ENCODE measurements at regions not wholly inside any gene's neighbourhood (a gene's known extent, or its start where the extent isn't known, plus 50 kb on each side); places are given as distances from the start of the nearest gene placed in this dataset.
A peak's percentile ranks its signal among the peaks of the same experiment; 100 is the strongest.

DNA sequence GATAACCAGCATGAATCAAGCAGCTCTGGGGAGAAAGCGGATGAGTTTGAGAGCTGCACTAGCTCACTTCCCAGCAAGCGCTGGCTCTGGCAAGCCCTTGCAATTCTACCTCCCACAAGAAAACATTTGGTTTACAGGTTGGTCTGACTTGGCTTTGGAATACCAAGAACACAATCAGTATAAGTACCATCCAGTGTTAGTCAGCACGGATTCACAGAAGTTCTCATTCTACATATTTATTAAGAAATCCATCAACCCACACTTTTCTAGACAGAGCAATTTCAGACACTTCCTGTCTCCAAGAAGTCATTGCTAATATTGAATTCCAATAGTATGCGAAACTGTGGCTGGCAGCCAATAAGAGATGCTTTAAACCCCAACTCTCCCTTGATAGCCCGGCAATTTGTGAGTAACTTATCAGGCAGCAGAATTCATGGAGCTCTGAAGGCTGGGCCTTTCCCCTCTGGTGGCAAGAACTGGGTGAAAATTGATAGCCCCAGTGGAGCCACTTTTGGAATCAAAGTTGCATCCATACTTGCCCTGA is 59.4 kb upstream of the WASF3 start:
- Histone ChIP-seq H2AFZ (ENCODE audit: low read depth) (peak overlapping the region; percentile 19; the same call in 1 of the 2 replicates), H3K9ac (peak overlapping the region; percentile 14; the same call in 1 of the 2 replicates), H3K27me3 (ENCODE audit: insufficient read depth) (no peaks in the 10 kb centered on the region), H3K4me3 (ENCODE audit: low read depth in 2 of 2, low read length in 1 of 2) (0 out of 4 replicates have a peak overlapping the region, but pooled peaks of 1 of the 2 experiments have one; percentile 17), H3K36me3 (replicated peaks in 1 of 2; ENCODE audit: control insufficient read depth in 1 of 2, insufficient read depth in 2 of 2, low read length in 1 of 2) (no peaks in the 10 kb centered on the region), H3K79me2 (ENCODE audit: insufficient read depth) (no peaks in the 10 kb centered on the region), H3K9me3 (no peaks in the 10 kb centered on the region), H4K20me1 (ENCODE audit: insufficient read depth) (no peaks in the 10 kb centered on the region), H3K27ac (ENCODE audit: low read depth in 2 of 2, low read length in 1 of 2) (peak overlapping the region; percentile 47 to 77; a peak in 3 of 4 replicates), H3F3A (replicated peaks; ENCODE audit: insufficient read depth) (peaks cover 31% of the 10 kb centered on the region), H3K4me1 (ENCODE audit: control insufficient read depth in 1 of 2, insufficient read depth in 2 of 2, low read depth in 1 of 2, low read length in 1 of 2) (peaks cover 10 to 30% of the 10 kb centered on the region in 2 experiments; a peak in 3 of 4 replicates), H3K9me2 (no peaks in the 10 kb centered on the region), H3K4me2 (peak overlapping the region; percentile 69)
- no peak for DNase-seq
- ChIA-PET POLR2A (no interaction called here), CTCF (interaction anchor here (0.6 to 6.1 kb wide), 10 partner anchors 11 to 336 kb away, joined by 3 to 105 read pairs (median 9); no protein-coding TSS in a partner anchor)
- 16% methylated on average over 4 of the region's 5 CpGs for WGBS (ENCODE audit: low lambda C conversion rate)
- no peak for TF ChIP-seq MEF2A (IDR thresholded peaks at IDR 0.05; ENCODE audit: borderline replicate concordance, low read depth)
- no peak; the same call in 1 of the 2 replicates for TF ChIP-seq GABPA (IDR thresholded peaks at IDR 0.05; ENCODE audit: low read depth)
- TF ChIP-seq YY1 (IDR thresholded peaks at IDR 0.05; ENCODE audit: low read depth) = no peak
- peak; percentile 90; the same call in 1 of the 2 replicates for TF ChIP-seq TEAD4 (IDR thresholded peaks at IDR 0.05; ENCODE audit: borderline replicate concordance, insufficient read depth)
- TF ChIP-seq TAF1 (IDR thresholded peaks at IDR 0.05; ENCODE audit: borderline replicate concordance, low read depth, low read length) = no peak
- TF ChIP-seq MAX (IDR thresholded peaks at IDR 0.05; ENCODE audit: low read depth) = peak; percentile 41; the same call in 1 of the 2 replicates
- no peak for TF ChIP-seq CHD2 (IDR thresholded peaks at IDR 0.05; ENCODE audit: low read length, partially characterized antibody)
- TF ChIP-seq EZH2phosphoT487 (IDR thresholded peaks at IDR 0.05; ENCODE audit: borderline replicate concordance, low read depth) = no peak
- no peak for TF ChIP-seq SIN3A (IDR thresholded peaks at IDR 0.05; ENCODE audit: borderline replicate concordance, low read depth, low read length)
- TF ChIP-seq REST (IDR thresholded peaks at IDR 0.05; ENCODE audit: low read depth, low read length) = no peak
- no peak for TF ChIP-seq RAD21 (IDR thresholded peaks at IDR 0.05; ENCODE audit: low read length)
- no peak for TF ChIP-seq NRF1 (IDR thresholded peaks at IDR 0.05; ENCODE audit: low read depth, low read length)
- no peak for TF ChIP-seq GATA2 (CRISPR knock-in tag; IDR thresholded peaks at IDR 0.05)
- peak; percentile 69; the same call in 1 of the 2 replicates for TF ChIP-seq RXRA (IDR thresholded peaks at IDR 0.05; ENCODE audit: borderline replicate concordance, low read depth)
- peak; percentile 97 for TF ChIP-seq NFIC (IDR thresholded peaks at IDR 0.05; ENCODE audit: borderline replicate concordance)
- no peak for TF ChIP-seq RFX5 (IDR thresholded peaks at IDR 0.05; ENCODE audit: low read length)
- TF ChIP-seq JUND (IDR thresholded peaks at IDR 0.05) = peak; percentile 78
- TF ChIP-seq, protein P1, sequence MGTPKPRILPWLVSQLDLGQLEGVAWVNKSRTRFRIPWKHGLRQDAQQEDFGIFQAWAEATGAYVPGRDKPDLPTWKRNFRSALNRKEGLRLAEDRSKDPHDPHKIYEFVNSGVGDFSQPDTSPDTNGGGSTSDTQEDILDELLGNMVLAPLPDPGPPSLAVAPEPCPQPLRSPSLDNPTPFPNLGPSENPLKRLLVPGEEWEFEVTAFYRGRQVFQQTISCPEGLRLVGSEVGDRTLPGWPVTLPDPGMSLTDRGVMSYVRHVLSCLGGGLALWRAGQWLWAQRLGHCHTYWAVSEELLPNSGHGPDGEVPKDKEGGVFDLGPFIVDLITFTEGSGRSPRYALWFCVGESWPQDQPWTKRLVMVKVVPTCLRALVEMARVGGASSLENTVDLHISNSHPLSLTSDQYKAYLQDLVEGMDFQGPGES (IDR thresholded peaks at IDR 0.05; ENCODE audit: low read depth, low read length) = no peak
- TF ChIP-seq USF2 (IDR thresholded peaks at IDR 0.05; ENCODE audit: borderline replicate concordance, low read depth, low read length) = no peak
- peak; percentile 59; the same call in 1 of the 2 replicates for TF ChIP-seq ZBTB33 (IDR thresholded peaks at IDR 0.05; ENCODE audit: borderline replicate concordance, low read depth)
- TF ChIP-seq MXI1 (IDR thresholded peaks at IDR 0.05; ENCODE audit: low read depth, low read length) = no peak
- TF ChIP-seq FOXJ3 (CRISPR knock-in tag; IDR thresholded peaks at IDR 0.05) = no peak
- peak; percentile 47; the same call in 1 of the 2 replicates for TF ChIP-seq POLR2AphosphoS5 (IDR thresholded peaks at IDR 0.05; ENCODE audit: low read depth, low read length)
- no peak for TF ChIP-seq SMC3 (IDR thresholded peaks at IDR 0.05; ENCODE audit: low read depth, low read length)

Measured in SK-N-SH (cell line).